NCI-H187 treated with DMSO at 0.1 percent for 48 hours (cell line): ENCODE measurements at regions not wholly inside any gene's neighbourhood (a gene's known extent, or its start where the extent isn't known, plus 50 kb on each side); places are given as distances from the start of the nearest gene placed in this dataset.

ENCODE experiments used
- DNase-seq: peaks from one replicate; lab custom pipeline; 2025; lab: John Stamatoyannopoulos, UW

DNA sequence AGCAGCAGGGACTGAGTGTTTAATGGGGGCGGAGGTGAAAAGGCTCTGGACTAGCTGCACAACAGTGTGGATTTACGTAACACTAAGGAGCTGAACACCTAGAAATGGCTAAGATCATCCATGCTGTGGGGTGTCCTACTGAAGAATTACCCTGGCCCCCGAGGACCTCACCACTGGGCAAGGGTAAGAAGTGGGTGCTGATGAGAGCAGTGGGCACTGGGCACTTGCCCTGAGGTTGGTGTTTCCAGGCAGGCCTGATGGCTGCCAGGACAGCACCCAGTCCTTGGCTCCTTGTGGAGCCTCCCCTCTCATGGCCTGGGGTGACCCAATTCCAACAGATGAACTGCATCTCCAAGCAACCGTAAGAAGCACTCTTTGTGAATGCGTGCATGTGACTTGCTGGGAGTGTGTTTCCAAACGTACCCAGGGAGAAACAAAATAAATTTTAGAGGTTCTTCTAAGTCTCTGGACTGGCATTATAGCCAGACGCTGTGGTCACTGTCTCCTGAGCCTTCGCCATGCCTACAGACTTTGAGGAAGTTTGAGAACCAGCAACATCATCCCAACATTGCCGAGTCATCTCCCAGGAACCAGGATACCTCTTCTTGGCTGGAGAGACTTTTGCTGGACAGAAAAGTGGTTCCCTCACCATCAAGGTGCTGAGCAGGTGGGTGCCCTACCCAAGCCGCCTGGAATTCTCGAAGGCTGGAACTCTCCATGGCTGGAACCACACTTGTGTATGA, 245.9 kb downstream of the ERMARD start:
- DNase-seq: no peak

DNA sequence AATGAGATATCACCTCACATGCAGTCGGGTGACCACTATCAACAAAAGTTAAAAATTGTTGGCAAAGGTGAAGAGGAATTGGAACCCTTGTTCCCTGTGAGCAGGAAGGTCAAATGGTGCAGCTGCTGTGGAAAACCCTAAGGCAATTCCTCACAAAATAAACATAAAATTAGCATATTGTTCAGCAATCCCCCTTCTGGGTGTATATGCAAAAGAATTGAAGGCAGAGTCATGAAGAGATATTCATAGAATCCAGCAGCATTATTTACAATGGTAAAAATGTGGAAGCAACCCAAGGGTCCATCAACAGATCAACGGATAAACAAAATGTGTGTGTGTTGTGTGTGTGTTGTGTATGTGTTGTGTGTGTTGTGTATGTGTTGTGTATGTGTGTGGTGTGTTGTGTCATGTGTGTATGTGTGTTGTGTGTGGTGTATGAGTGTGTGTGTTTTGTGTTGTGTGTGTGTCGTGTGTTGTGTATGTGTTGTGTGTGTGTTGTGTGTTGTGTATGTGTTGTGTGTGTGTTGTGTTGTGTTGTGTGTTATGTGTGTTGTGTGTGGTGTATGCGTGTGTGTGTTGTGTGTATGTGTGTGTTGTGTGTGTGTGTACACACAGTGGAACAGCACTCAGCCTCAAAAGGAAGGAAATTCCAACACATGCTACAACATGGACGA, 245.1 kb downstream of the ERMARD start:
- DNase-seq: no peak

DNA sequence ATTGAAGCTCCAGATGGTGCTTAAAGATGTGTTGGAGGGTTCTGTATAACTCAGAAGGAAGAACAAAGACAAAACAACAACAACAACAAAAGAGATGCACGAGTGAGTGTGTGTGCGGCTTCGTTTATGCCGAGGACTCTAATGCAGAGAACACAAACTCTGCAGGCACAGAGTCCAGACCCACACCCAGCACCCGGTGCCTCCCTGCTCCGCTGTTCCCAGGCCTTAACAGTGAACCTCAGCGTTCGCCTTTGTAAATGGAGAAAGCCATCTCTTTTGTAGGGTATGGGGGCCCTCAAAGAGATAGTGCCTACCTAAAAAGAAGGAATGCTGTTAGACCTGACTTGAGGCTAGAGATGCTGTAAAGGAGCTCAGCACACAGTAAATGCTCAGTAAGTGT, 243.3 kb downstream of the ERMARD start:
- no peak for DNase-seq

DNA sequence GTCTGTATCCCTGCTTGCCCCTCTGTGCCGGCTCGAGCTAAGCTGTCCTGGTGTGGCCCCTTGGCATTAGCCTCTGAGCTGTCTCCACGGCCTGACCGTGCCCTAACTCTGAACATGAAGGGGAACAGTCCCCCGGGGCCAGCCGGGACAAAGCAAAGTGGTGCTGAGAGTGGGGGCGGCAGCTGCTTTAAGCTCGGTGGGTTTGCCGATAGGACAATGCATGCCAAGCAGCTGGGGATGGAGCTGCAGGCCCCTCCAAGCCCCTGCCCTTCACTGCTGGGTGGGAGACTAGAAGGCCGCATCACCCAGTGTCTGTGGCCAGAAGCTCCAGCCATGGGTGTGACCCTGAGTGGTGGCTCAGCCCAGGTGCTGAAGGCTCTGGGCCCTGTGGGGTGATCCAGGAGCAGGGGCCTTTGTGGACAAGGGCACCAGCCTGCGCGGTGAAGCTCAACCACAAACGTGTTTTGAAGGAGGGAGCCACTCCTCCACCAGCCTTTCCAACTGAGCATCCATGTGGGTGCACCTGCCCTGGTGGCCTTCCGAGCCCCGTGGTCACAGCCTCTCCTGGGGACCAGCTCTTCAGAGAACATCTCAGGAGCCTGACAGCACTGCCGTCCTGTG, 242.5 kb downstream of the ERMARD start:
- no peak for DNase-seq

DNA sequence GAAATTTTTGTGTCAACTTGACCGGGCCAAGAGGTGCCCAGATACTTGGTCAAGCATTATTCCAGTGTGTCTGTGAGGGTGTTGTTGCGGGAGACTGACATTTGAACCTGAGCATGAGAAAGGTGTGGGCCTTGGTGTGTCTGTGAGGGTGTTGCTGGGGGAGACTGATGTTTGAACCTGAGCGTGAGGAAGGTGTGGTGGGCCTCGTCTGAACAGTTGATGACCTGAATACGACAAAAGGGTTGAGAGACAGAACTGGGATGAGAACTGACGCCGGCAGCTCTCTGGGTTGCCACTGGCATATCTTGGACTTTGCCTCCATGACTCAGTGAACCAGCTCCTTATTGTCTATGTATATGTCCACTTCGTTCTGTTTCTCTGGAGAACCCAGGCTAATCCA, 240.5 kb downstream of the ERMARD start:
- no peak for DNase-seq

DNA sequence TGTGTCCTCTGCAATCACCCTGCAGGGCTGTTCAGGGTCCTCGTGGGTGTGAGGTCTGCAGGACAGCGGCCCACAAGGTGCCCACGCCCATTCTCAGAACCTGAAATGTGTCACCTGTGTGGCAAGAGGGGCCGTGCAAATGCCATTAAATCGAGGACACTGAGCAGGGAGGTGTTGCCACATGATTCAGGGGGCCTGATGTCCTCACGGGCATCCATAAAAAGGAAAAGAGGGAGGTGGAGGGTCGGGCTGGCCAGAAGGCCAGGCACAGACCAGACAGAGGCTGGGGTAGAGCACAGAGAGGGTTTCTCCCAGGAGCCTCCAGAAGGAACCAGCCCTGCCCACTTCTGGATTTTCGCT, 239.6 kb downstream of the ERMARD start:
- DNase-seq: no peak

DNA sequence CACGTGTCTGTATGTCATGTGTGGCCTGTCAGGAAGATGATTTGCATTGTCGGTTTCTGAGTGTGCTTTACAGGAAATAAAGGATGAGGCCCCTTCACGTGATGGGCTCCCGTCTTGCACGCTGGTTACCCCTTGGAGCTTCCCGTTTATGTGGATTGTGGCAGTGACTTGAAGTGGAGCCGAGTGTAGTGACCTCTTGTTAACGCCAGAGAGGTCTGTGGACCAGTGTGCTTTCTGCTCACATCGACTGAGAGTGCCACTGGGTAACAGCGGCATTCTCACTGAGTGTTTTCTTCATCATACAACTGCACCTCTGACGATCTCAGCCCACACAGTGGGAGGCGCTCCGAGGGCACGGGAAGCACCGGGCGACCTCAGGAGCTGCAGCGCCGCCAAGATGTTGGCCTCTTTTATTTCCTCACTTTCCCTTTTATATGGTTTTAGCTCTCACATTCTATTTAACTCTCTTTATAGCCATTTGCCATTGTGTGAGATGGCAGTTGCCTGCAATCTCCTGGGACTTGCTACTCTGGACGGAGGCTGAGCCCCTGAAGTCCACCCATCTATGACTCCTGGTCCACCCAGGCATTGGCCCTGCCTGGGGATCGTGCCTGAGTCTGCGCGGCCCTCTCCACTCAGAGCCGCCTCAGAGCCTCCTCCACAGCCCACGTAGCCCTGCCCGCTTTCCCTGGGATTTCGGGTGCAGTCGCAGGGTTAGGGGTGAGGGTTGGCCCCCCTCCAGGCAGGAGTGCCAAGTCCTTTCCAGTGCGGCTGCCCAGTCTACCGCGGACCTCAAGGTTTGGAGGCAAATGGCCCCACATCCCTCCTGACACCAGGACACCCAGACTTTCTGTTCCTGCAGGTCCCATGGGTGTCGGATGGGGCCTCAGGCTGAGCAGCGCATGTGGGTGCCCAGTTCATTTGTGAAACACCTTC, 238.9 kb downstream of the ERMARD start:
- DNase-seq: no peak

DNA sequence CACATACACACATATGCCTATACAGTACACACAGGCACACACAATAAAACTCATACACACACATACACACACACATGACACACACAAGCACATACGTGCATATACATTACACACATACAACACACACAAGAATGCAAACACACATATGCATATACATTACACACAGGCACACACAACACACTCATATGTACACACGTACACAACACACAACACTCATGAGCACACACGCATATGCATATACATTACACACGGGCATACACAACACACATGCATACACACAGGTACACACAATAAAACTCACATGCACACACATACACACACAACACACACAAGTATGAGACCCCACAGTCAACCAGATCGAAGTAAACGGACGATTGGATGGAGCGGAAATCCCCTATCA, 238.2 kb downstream of the ERMARD start:
- no peak for DNase-seq

DNA sequence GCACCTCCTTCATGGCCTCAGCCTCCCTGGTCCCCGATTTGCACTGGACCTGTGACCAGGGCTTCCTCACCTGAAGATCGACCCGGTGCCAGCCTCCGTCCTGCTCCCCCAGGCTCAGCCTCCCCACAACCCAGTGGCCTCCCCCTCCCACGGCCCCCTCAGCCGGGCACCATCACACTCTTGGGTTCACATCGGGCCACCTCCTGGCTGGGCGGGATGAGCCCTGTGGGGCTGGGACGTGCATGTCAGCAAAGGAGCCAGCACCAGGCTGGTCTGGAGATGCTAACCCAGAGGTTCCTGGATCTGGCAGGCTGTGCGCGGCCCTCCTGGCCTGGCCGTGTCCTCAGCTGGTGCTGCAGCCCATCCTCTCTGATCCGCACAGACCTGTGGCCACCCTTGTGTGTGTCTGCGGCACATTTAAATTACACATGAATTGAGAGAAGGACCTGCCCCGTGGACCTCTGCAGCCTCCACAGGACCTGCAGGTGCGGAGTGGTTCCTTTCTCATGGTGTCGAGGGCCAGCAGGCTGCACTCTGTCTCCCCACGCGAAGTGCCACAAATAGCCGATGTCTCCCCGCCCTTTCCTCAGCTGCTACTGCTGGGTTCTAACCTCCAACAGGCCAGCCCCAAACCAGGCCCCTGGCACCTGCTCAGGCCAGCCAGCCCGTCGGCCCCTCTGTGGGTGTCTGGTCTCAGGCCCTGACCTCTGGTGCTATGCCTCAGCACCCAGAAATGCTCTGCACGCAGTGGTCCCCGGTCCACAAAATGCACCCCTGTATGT, 237.5 kb downstream of the ERMARD start:
- DNase-seq: no peak

DNA sequence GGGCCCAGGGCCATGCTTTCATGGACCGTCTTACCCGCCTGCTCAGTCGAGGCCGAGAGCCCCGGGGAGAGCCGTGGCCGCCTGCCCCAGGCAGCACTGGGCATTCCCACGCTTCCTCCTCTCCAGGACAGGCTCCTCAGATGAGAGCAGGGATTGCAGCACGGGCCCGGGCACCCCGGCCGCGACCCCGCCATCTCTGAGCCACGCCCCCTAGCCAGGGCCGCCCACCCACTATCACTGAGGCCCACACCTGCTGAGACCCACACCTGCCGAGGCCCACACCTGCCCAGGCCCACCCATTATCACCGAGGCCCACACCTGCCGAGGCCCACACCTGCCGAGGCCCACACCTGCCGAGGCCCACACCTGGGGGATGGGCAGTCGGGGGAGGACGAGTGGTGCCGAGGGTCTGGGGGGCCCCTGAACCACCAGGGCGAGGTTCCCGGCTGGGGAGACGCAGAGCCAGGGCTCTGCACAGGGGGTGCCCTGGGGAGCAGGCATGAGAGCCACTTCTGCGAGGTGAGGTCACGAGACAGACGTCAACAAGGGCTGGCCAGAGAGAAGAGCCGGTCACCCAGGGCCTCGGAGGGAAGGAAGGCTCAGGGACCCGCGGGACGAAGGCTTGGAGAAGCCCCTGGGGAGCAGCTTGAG, 235.6 kb downstream of the ERMARD start:
- no peak for DNase-seq

DNA sequence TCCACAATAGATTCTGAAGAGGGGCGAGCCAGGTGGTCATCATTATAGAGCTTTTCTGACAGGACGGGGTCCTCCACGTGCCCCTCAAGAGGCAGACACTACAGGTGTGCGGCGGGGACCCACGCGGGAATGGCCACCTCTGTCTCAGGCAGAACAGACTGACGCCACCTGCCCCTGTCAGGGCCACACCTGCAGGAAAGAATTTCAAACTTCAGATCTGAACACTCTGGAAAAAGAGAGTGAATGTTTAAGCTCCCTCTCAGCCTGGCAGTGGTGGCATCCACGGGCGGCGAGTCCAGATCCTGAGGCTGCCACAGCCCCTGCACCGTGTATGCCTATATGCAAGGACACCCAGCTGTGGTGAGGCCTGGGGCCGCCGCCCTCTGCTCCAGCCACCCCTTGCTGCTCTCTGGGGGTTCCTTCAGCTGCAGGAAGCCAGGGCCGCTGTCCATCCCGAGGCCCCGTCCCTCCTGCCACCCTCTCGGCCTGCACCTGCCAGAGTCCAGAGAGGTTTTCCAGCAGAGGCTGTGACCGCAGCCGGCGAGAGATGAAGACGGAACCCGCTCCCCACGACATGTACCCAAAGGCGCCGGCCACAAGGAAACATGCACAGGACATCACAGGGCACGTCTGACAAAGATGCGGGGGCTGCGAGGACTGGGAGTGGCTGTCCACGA, 234.9 kb downstream of the ERMARD start:
- no peak for DNase-seq

DNA sequence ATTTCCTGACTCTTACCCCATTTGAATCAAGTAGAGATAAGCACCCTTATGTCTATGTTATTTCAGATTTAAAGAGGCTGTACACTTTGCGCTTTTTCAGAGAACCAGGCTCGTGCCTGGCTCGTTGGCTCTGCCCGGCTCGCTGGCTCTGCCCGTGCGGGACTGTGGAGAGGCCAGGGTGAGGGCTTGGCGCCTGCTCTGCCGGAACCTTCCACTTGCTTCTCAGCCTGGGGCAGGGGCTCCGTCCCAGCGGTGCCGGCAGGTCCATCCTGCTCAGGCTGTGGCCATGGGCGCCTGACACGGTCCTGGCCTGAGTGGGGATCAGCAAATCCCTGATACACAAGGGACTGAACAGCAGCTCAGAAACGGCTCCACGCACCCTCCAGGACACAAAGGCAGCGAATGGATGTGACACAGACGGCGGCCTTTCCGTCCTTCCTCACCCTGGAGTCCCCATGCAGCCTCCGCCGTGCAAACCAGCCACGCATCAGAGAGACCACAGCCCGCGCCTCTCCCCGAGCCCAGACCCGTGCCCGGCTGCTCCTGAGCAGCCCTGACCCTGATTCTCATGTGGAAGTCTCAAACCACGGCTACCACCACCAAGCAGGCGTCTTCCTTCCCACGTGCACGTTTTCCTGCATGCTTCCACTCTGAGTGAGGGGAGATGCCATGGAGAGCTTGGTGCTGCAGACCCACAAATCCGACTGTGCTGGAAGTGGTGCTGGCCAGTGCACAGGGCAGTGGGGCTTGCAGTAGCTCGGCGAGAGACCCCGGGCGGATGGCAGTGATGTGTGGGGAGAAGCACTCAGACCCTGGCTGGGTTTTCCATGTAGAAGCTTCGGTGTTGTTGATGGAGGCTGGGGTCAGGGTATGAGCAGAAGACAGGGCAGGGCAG, 233.9 kb downstream of the ERMARD start:
- DNase-seq: no peak

DNA sequence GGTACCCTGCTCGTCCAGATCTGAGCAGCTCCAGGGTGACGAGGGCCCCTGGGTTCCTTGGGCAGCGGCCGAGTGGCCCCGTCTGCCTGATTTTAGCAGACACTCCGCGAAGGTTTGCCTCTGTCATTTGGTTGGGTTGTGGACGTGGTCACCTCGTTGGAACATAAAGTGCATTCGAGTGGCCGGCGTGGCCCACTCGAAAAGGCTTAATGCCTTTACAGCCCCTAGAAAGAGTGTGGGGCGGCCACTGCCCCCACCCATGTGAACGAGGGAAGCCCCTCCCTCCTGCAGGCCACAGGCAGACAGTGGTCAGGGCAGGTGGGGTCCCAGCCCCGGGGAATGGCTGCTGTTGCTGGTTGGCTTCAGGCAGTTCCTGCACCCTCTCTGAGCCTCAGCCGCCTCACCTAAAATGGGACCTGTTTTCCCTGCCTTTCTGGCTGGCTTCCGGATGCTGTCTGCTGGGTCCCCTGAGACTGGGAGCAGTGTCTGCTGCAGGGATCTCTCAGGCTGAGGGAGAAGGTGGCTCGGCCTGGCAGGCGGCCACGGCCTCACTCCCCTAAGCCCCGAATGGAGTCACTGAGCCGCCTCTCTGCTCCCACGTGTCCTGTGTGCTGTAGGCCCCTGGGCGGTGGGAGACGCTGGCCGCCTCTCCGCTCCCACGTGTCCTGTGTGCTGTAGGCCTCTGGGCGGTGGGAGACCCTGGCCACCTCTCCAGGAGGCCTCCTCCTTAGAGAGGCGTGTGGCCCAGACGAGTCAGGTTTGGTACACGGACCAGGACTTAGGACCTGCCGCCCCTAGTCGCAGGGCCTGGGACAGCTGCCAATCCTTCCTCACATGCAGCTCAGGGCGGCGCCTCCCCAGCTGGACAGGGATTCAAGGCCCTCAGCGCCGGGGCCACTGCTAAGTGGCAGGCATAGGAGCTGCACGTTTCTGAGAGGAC, 233.0 kb downstream of the ERMARD start:
- DNase-seq: no peak

DNA sequence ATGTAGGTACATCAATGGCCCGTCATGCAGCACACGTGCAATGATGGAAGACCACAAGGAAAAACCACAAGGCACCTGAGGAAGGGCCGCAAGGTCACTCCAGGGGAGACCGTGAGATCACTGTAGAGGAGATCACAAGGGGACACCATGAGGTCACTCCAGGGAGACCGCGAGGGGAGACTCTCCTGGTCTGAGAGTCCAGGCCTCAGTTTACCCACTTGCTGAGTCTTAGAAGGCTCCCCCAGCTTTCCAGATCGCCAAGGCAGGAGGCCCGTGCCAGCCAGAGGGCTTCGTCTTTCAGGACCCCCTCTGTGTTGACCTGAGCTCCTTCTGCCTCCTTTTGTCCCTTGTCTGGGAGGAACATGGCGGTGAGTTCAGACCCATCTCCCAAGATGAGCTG, 232.2 kb downstream of the ERMARD start:
- DNase-seq: no peak

DNA sequence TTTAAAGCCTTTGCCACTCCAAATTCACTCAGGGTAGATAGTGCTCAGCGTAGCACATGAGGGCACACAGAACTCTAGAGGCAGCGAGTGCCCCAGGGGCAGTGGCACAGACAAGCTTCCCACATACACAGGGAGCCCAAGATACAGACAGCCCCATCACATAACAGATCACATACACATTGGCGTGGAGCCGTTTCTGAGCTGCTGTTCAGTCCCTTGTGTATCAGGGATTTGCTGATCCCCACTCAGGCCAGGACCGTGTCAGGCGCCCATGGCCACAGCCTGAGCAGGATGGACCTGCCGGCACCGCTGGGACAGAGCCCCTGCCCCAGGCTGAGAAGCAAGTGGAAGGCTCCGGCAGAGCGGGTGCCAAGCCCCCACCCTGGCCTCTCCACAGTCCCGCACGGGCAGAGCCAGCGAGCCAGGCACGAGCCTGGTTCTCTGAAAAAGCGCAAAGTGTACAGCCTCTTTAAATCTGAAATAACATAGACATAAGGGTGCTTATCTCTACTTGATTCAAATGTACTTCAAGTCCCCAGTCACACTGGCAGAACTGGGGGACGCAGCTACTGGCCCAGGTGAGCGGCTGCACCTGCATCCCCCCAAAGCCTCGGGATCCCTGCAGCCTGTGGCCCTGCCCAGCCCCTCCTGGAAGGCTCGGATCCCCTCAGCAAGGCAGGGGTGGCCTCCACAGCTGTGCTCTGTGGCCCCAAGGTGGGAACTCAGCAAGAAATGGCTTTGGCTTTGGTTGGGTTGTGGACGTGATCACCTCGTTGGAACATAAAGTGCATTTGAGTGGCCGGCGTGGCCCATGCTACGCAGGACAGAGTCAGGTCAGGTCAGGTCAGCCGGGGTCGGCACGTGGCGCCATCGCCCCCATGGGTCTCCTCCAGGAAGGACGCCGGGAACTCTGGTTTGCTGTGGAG, 231.3 kb downstream of the ERMARD start:
- no peak for DNase-seq

DNA sequence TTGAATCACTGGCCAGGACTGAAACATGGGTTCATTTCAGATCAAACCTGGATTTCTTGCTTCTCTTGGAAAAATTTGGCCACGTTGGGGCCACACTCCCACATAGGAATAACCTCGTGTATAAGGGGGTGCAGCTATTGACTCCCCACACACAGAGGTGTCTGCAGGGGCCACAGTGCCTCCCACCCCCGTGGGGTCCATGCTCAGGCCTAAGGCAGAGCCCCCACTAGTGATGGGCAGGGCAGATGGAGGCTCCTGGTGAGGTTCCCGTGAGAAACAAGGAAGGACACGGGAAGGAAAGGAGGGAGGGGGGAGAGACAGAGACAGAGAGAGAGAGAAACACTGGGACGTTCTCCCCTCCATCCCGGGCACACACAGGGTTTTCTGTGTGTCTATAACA, 230.5 kb downstream of the ERMARD start:
- DNase-seq: no peak

DNA sequence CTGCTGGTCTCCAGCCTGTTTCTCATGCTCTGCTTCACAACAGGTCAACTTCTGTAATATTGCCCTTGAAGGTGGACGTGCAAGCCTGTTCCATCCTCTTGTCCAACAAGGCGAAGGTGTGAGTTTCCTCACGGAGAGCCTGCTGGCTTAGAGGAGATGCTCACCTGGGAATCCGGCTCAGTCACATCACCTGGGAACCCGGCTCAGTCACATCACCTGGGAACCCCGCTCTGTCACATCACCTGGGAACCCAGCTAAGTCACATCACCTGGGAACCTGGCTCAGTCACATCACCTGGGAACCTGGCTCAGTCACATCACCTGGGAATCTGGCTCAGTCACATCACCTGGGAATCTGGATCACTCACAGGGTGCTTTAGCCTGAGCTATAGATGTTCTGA, 230.1 kb downstream of the ERMARD start:
- DNase-seq: no peak
